GM23338 (cell line): ENCODE measurements at regions not wholly inside any gene's neighbourhood (a gene's known extent, or its start where the extent isn't known, plus 50 kb on each side); places are given as distances from the start of the nearest gene placed in this dataset.

Source experiments
- ATAC-seq: fragments of 200-7000 bp; cut with Tn5 transposase; 3 replicates; pipeline ENCODE4 v1.9.1; 2020
- DNase-seq: peaks from one replicate; pipeline ENCODE4 v3.0.0-alpha.2; 2015; ENCODE audit warnings: low spot score
- H2AFZ ChIP-seq: fragments of 200-600 bp; sonication (generic); 2 replicates; pipeline ENCODE4 v1.8.0; 2016; ENCODE audit warnings: antibody characterized with exemption, mild to moderate bottlenecking, moderate library complexity
- H3F3A ChIP-seq: fragments of 200-600 bp; sonication (generic); replicated peaks from 2 replicates; pipeline ENCODE4 v1.8.0; 2017; ENCODE audit warnings: antibody characterized with exemption, mixed run types, low read depth
- H3K27ac ChIP-seq: fragments of 200-600 bp; sonication (generic); 2 replicates; pipeline ENCODE4 v1.6.1; 2016; ENCODE audit warnings: low read depth
- H3K27me3 ChIP-seq: fragments of 200-600 bp; sonication (generic); 2 replicates; pipeline ENCODE4 v1.8.0; 2016; ENCODE audit warnings: mild to moderate bottlenecking, mixed run types, moderate library complexity; ENCODE audit not compliant: insufficient read depth
- H3K36me3 ChIP-seq: fragments of 200-600 bp; sonication (generic); 2 replicates; pipeline ENCODE4 v1.8.0; 2016; ENCODE audit warnings: mild to moderate bottlenecking; ENCODE audit not compliant: insufficient read depth
- H3K4me1 ChIP-seq: fragments of 200-600 bp; sonication (generic); 2 replicates; pipeline ENCODE4 v1.8.0; 2016; ENCODE audit warnings: mild to moderate bottlenecking, moderate library complexity; ENCODE audit not compliant: insufficient read depth
- H3K4me2 ChIP-seq: fragments of 200-600 bp; sonication (generic); 2 replicates; pipeline ENCODE4 v1.7.1; 2017; ENCODE audit warnings: mixed run types
- H3K4me3 ChIP-seq: fragments of 200-600 bp; sonication (generic); 2 replicates; pipeline ENCODE4 v1.6.1; 2016; ENCODE audit warnings: mixed run types
- H3K79me2 ChIP-seq: fragments of 200-600 bp; sonication (generic); replicated peaks from 2 replicates; pipeline ENCODE4 v1.8.0; 2017; ENCODE audit warnings: mild to moderate bottlenecking; ENCODE audit not compliant: insufficient read depth
- H3K9me2 ChIP-seq: fragments of 200-600 bp; sonication (generic); 2 replicates; pipeline ENCODE4 v1.8.0; 2017; ENCODE audit not compliant: insufficient read depth
- H4K20me1 ChIP-seq: fragments of 200-600 bp; sonication (generic); replicated peaks from 2 replicates; pipeline ENCODE4 v1.8.0; 2017; ENCODE audit warnings: mild to moderate bottlenecking; ENCODE audit not compliant: insufficient read depth
- H3K27ac Mint-ChIP-seq: 2 replicates; pipeline ENCODE4 v1.8.0; 2020; ENCODE audit warnings: inconsistent platforms, mild to moderate bottlenecking, moderate library complexity, mixed read lengths
- H3K27me3 Mint-ChIP-seq: 3 replicates; pipeline ENCODE4 v1.8.0; 2022; ENCODE audit warnings: low read depth, mild to moderate bottlenecking, moderate library complexity, mixed read lengths, inconsistent platforms; ENCODE audit not compliant: insufficient read depth, poor library complexity
- H3K36me3 Mint-ChIP-seq: 3 replicates; pipeline ENCODE4 v1.8.0; 2021; ENCODE audit warnings: low read depth, mild to moderate bottlenecking, inconsistent platforms, moderate library complexity, mixed read lengths
- H3K4me1 Mint-ChIP-seq: 3 replicates; pipeline ENCODE4 v1.8.0; 2020; ENCODE audit warnings: mild to moderate bottlenecking, inconsistent platforms, mixed read lengths
- H3K4me3 Mint-ChIP-seq: 3 replicates; pipeline ENCODE4 v1.8.0; 2021; ENCODE audit warnings: moderate library complexity, mild to moderate bottlenecking, inconsistent platforms, mixed read lengths
- H3K9me3 Mint-ChIP-seq: 3 replicates; pipeline ENCODE4 v1.8.0; 2020; ENCODE audit warnings: moderate library complexity, mild to moderate bottlenecking, inconsistent platforms, mixed read lengths
- CREB1 ChIP-seq: fragments of 250-450 bp; sonication (Bioruptor Pico); IDR thresholded peaks from 2 replicates; pipeline ENCODE4 v1.5.0; 2020; ENCODE audit warnings: low read depth, mild to moderate bottlenecking, moderate library complexity
- EZH2 ChIP-seq: fragments of 200-600 bp; sonication (generic); IDR thresholded peaks from one replicate; pipeline ENCODE4 v1.8.0; 2017; ENCODE audit warnings: antibody characterized with exemption, mild to moderate bottlenecking, low read depth; ENCODE audit not compliant: unreplicated experiment
- JUNB ChIP-seq: IDR thresholded peaks from one replicate; pipeline ENCODE4 v1.6.1; 2016; ENCODE audit warnings: antibody characterized with exemption; ENCODE audit not compliant: unreplicated experiment
- POLR2AphosphoS5 ChIP-seq: IDR thresholded peaks from 2 replicates; pipeline ENCODE4 v1.6.1; 2016; ENCODE audit warnings: antibody characterized with exemption, low read depth
- STAT1 ChIP-seq: IDR thresholded peaks from one replicate; pipeline ENCODE4 v1.6.1; 2016; ENCODE audit warnings: antibody characterized with exemption; ENCODE audit not compliant: unreplicated experiment
- ZNF114 ChIP-seq: fragments of 250-450 bp; sonication (Bioruptor Pico); IDR thresholded peaks from 2 replicates; pipeline ENCODE4 v1.5.0; 2020; ENCODE audit warnings: mild to moderate bottlenecking, moderate library complexity
- ZNF331 ChIP-seq: fragments of 250-450 bp; sonication (Bioruptor Pico); IDR thresholded peaks from 2 replicates; pipeline ENCODE4 v1.5.0; 2020; ENCODE audit warnings: low read depth, mild to moderate bottlenecking, moderate library complexity
- TF ChIP-seq, protein P1 (sequence below): fragments of 250-450 bp; sonication (Bioruptor Pico); IDR thresholded peaks from 2 replicates; pipeline ENCODE4 v1.5.0; 2020; ENCODE audit warnings: mild to moderate bottlenecking, moderate library complexity
- TF ChIP-seq, protein P2 (sequence below), 2 experiments: fragments of 200-600 bp in 1 of 2; sonication (generic) in 1 of 2; conservative IDR thresholded peaks; 2 replicates each; pipeline versions ENCODE4 v1.5.1 to v1.6.1; 2016 to 2017; ENCODE audit warnings: antibody characterized with exemption in 2 of 2, low read depth in 2 of 2, mild to moderate bottlenecking in 2 of 2, moderate library complexity in 1 of 2

DNA sequence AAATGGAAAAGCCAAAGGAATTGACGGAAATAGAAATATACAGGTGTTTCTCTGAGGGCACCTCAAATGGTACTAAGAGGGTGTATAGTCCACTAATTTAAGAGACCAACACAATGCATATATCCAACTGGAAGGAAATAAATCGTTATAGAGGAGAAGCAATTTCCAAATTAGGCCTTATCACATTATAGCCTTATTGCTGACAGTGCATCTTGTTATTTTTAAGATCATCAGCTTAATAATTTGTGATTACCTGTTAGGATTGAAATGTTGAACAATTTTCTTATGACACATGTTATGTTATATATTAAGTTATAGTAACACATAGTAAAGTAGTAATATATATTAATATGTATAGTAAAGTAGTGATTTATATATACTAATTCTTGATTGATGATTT is 915.7 kb upstream of the PCDH9 start:
- H3K4me3 Mint-ChIP-seq: no peak overlapping the region
- ATAC-seq (no peak), DNase-seq (no peak)
- no peaks in the 10 kb centered on the region for H4K20me1 ChIP-seq
- TF ChIP-seq JUNB (no peak), STAT1 (no peak), ZNF331 (CRISPR knock-in tag) (no peak), EZH2 (no peak), ZNF114 (no peak), CREB1 (CRISPR knock-in tag) (no peak), POLR2AphosphoS5 (no peak)
- TF ChIP-seq, protein P1, sequence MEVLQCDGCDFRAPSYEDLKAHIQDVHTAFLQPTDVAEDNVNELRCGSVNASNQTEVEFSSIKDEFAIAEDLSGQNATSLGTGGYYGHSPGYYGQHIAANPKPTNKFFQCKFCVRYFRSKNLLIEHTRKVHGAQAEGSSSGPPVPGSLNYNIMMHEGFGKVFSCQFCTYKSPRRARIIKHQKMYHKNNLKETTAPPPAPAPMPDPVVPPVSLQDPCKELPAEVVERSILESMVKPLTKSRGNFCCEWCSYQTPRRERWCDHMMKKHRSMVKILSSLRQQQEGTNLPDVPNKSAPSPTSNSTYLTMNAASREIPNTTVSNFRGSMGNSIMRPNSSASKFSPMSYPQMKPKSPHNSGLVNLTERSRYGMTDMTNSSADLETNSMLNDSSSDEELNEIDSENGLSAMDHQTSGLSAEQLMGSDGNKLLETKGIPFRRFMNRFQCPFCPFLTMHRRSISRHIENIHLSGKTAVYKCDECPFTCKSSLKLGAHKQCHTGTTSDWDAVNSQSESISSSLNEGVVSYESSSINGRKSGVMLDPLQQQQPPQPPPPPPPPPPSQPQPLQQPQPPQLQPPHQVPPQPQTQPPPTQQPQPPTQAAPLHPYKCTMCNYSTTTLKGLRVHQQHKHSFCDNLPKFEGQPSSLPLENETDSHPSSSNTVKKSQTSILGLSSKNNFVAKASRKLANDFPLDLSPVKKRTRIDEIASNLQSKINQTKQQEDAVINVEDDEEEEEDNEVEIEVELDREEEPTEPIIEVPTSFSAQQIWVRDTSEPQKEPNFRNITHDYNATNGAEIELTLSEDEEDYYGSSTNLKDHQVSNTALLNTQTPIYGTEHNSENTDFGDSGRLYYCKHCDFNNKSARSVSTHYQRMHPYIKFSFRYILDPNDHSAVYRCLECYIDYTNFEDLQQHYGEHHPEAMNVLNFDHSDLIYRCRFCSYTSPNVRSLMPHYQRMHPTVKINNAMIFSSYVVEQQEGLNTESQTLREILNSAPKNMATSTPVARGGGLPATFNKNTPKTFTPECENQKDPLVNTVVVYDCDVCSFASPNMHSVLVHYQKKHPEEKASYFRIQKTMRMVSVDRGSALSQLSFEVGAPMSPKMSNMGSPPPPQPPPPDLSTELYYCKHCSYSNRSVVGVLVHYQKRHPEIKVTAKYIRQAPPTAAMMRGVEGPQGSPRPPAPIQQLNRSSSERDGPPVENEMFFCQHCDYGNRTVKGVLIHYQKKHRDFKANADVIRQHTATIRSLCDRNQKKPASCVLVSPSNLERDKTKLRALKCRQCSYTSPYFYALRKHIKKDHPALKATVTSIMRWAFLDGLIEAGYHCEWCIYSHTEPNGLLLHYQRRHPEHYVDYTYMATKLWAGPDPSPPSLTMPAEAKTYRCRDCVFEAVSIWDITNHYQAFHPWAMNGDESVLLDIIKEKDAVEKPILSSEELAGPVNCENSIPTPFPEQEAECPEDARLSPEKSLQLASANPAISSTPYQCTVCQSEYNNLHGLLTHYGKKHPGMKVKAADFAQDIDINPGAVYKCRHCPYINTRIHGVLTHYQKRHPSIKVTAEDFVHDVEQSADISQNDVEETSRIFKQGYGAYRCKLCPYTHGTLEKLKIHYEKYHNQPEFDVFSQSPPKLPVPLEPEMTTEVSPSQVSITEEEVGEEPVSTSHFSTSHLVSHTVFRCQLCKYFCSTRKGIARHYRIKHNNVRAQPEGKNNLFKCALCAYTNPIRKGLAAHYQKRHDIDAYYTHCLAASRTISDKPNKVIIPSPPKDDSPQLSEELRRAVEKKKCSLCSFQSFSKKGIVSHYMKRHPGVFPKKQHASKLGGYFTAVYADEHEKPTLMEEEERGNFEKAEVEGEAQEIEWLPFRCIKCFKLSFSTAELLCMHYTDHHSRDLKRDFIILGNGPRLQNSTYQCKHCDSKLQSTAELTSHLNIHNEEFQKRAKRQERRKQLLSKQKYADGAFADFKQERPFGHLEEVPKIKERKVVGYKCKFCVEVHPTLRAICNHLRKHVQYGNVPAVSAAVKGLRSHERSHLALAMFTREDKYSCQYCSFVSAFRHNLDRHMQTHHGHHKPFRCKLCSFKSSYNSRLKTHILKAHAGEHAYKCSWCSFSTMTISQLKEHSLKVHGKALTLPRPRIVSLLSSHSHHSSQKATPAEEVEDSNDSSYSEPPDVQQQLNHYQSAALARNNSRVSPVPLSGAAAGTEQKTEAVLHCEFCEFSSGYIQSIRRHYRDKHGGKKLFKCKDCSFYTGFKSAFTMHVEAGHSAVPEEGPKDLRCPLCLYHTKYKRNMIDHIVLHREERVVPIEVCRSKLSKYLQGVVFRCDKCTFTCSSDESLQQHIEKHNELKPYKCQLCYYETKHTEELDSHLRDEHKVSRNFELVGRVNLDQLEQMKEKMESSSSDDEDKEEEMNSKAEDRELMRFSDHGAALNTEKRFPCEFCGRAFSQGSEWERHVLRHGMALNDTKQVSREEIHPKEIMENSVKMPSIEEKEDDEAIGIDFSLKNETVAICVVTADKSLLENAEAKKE (CRISPR knock-in tag): no peak
- TF ChIP-seq, protein P2, sequence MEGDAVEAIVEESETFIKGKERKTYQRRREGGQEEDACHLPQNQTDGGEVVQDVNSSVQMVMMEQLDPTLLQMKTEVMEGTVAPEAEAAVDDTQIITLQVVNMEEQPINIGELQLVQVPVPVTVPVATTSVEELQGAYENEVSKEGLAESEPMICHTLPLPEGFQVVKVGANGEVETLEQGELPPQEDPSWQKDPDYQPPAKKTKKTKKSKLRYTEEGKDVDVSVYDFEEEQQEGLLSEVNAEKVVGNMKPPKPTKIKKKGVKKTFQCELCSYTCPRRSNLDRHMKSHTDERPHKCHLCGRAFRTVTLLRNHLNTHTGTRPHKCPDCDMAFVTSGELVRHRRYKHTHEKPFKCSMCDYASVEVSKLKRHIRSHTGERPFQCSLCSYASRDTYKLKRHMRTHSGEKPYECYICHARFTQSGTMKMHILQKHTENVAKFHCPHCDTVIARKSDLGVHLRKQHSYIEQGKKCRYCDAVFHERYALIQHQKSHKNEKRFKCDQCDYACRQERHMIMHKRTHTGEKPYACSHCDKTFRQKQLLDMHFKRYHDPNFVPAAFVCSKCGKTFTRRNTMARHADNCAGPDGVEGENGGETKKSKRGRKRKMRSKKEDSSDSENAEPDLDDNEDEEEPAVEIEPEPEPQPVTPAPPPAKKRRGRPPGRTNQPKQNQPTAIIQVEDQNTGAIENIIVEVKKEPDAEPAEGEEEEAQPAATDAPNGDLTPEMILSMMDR (conservative IDR thresholded peaks at IDR 0.05; ENCODE audit: low read depth in 2 of 2): no peak
- no peaks in the 10 kb centered on the region for H3K9me2 ChIP-seq
- no peak overlapping the region for H3K4me3 ChIP-seq
- no peaks in the 10 kb centered on the region for H3K4me1 Mint-ChIP-seq
- H3K4me1 ChIP-seq: no peaks in the 10 kb centered on the region
- no peaks in the 10 kb centered on the region for H3K27me3 Mint-ChIP-seq
- no peaks in the 10 kb centered on the region for H3K27me3 ChIP-seq
- no peaks in the 10 kb centered on the region for H3F3A ChIP-seq
- H3K36me3 Mint-ChIP-seq: no peaks in the 10 kb centered on the region
- H3K27ac ChIP-seq: no peak overlapping the region
- H3K79me2 ChIP-seq: no peaks in the 10 kb centered on the region
- H3K4me2 ChIP-seq: no peak overlapping the region
- H3K9me3 Mint-ChIP-seq: no peaks in the 10 kb centered on the region
- no peaks in the 10 kb centered on the region for H3K36me3 ChIP-seq
- no peak overlapping the region for H3K27ac Mint-ChIP-seq
- no peak overlapping the region for H2AFZ ChIP-seq
